Pons (tissue), 1 donor: ENCODE measurements at regions not wholly inside any gene's neighbourhood (a gene's known extent, or its start where the extent isn't known, plus 50 kb on each side); places are given as distances from the start of the nearest gene placed in this dataset.

Source experiments
- DNase-seq: peaks from one replicate; pipeline ENCODE4 v3.0.0-alpha.2; 2016; ENCODE audit warnings: low spot score

DNA sequence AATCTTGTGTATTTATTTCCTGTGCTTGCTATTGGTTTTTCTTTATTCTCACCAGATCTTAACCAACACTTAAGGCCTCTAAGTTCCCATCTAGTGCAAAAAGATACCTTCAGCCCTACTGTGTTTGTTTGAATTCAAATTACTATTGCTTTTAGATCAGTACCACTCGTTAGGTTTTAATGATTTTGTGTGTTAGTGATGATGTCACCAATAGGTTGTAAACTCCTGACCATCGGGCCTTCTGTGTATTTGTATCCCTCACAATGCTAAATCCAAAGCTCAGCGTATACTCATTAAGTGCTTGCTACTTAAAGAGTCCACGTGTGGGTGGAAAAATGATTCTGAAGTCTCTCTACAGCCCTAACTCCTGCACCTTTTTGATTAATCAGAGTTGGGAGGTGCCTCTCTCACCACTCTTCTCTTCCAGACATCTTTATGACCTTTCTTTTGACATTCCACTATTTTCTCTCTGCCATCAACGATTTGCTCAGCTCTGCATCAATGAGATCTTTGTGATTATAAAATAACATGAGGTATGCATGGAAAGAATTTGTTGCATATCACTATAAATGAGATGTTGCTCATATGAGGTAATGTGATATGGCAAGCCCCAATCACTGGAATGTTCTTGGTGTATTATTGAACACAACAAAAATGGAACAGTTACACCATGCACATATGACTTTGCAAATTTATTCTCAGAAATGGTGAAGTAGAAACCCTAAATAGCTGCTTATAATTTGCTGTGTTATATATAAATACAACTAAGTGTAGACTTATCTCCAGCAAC is 55.1 kb upstream of the LAMA2 start:
- no peak for DNase-seq

- peak; percentile 51 for DNase-seq
Measured at GRCh38 chr6:128826606-128827005, 56.3 kb upstream of the LAMA2 start.

- DNase-seq, result no peak
Measured at GRCh38 chr6:128822271-128822670, 60.7 kb upstream of the LAMA2 start.

DNA sequence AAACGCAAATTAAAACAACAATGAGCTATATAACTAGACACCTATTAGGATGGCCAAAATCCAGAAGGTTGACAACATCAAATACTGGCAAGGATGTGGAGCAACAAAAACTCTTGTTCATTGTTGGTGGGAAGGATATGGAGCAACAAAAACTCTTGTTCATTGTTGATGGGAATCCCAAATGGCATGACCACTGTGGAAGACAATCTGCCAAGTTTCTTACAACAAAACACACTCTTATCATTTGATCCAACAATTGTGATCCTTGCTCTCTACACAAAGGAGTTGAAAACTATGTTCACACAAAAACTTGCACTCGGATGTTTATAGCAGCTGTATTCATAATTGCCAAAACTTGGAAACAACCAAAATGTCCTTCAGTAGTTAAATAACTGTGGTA is 61.8 kb upstream of the LAMA2 start:
- peak; percentile 69 for DNase-seq

- no peak for DNase-seq
Measured at GRCh38 chr6:128808856-128809255, 74.1 kb upstream of the LAMA2 start.

GRCh38 chr6:128807577-128807976 is 75.4 kb upstream of the LAMA2 start:
- peak; percentile 29 for DNase-seq

- no peak for DNase-seq
Measured at GRCh38 chr6:128806261-128806660, 76.7 kb upstream of the LAMA2 start.

GRCh38 chr6:128803911-128804310 is 79.0 kb upstream of the LAMA2 start:
- peak; percentile 30 for DNase-seq

GRCh38 chr6:128801621-128802020 is 81.3 kb upstream of the LAMA2 start:
- no peak for DNase-seq

DNA sequence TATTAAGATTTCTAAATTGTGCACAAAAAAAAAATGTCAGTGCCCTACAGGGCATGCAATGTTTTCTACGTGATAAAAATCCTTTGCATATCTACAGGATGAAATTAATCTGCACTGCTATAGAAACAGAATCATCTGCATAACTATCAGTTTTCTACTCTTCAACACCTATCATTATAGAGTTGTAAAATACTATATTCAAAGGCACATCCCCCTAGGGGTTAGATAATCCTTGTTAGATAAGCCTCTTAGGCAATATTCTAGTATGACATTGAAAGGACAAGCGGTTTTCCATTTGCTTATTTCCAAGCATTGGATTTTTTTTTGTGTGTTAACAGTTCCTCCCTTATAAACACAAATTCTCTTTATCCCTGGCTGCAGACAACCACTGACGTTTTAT is 98.7 kb upstream of the LAMA2 start:
- no peak for DNase-seq

DNA sequence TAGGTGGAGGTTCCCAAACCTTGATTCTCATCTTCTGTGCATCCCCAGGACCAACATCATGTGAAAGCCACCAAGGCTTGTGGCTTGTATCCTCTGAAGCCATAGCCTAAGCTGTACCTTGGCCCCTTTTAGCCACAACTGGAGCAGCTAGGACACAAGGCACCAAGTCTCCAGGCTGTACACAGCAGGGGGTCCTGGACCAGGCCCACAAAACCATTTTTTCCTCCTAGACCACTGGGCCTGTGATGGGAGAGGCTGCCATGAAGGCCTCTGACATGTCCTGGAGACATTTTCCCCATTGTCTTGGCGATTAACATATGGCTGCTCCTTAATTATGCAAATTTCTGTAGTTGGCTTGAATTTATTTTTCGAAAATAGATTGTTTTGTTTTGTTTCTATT is 114.8 kb upstream of the LAMA2 start:
- no peak for DNase-seq

- no peak for DNase-seq
Measured at GRCh38 chr6:128767705-128768104, 115.2 kb upstream of the LAMA2 start.

GRCh38 chr6:128767150-128767549 is 115.8 kb upstream of the LAMA2 start:
- no peak for DNase-seq

DNA sequence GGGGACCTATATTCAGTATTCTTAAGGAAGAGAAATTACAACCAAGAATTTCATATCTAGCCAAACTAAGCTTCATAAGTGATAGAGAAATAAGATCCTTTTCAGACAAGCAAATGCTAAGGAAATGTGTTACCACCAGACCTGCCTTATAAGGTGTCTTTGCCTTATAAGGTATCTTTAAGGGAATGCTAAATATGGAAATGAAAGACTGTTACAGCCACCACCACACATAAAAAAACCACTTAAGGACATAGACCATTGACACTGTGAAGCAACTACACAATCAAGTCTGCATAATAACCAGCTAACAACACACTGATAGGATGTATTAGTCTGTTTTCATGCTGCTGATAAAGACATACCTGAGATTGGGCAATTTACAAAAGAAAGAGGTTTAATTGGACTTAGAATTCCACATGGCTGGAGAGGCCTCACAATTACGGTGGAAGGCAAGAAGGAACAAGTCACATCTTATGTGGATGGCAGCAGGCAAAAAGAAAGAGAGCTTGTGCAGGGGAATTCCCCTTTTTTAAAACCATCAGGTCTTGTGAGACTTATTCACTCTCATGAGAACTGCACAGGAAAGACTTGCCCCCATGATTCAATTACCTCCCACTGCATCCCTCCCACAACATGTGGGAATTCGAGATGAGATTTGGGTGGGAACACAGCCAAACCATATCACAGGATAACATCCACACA is 119.2 kb upstream of the LAMA2 start:
- DNase-seq, result no peak

DNA sequence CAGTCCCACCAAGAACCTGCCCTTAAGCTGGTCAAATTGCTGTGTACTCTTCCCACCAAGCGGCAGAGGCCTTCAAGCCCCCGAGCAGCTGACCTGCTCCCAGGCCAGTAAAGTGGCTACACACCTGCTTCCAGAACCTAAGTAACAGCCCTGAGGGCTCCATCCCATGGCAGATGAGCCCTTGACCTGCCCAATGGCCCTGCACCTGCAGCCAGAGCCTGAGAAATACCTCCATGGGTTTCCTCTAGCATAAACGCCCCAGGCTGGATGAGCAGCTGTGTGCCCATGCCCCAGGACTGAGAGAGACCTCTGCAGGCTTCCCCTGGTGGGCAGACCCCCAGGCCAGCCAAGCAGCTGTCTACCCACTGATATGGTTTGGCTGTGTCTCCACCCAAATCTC is 123.0 kb upstream of the LAMA2 start:
- DNase-seq, result no peak

DNA sequence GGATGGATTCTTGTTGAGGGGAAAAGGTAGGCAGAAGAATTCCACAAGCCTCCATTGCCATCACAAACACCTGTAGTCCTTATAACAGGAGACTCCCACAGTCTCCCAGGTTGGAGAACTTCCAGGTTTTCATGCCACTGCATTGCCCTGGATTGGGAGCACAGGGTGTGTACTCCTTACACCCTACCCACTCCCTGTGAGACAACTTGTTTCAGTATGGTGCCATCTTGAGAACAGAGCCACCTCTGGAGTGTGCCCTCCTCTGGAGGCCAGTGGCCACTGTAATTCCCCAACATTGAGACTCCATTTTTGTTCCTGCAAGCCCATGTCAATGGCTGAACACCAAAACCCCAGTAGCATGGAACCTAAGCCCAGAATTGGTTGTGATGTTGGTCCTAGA is 123.5 kb upstream of the LAMA2 start:
- DNase-seq, result no peak

DNA sequence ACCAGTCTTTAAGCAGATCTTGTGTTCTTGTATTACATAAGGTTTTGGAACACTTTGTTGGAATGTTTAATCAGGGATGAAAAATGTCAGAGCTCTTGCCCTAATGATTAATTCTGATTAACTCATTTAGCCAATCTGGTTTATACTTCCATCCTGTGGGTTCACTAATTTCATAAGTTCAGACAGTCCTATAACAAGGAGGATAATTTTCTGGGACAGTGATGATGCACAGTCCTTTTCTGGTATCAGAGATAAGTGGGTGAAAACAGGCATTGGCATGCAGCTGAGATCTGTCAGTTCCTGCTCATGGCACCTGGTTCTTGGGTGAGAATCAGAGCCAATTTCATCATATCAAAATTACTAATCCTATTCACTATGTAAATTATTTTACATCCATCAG is 125.0 kb upstream of the LAMA2 start:
- DNase-seq, result no peak

DNA sequence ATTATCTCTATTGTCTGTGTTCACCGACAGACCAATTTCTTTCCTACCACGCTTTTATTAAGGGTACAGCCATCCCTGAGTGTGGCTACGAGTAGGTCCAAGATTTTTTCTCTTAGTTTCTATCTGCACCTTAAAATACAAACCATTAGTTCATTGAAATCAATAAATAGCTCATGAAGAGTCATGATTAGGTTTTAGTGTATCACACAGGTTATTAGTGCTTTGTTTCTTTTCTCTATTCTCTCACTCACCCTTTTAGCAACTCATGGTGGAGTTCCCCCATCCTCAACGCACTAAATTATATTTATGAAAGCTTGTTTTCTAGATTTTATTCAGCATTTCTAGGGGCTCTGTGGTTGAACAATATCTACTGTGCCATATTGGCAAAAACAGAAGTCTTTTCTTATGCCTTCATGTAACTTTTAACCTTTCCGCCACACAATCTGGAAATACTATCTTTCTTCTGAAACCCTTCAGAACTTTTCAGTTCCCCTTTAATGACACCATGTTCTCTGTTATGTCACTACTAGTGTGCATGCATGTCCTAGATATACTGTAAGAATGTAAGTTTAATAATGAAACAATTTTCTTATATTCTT is 128.2 kb upstream of the LAMA2 start:
- no peak for DNase-seq

DNA sequence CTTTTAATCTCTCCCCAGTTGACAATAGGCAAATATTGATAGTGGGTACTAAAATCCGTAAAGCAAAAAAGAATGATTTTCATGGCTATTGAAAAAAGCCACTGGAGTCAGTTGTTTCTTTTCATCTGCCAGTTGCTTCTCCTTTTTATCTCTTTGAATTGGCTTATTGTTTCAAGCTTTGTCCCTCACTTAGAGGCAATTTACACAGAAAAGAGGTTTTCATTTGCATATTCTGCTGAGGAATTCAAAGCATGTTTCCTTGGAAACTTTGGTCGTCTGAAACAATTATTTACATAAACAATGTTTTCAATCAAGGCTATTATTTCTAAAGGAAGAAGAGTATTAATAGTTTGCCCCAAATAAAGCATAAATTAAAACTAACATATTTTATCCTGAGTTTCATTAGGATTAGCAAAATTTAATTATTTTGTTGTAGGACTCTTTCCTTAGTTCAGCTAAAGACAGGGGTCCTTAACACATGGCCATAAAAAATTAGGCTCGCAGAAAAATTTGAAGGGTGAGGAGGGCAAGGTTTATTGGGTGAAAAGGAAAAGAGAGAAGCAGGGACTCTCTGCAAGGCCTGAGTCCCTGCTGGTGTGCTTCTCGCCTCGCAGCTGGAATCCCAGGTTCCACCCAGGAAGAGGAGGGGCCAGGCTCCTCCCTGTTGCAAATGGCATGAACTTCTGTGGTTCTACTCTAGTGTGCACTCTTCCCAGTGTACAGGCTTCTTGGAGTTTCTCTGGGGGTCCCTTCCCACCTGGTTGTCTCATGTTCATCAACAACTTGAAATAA is 138.8 kb upstream of the LAMA2 start:
- DNase-seq, result peak; percentile 87

DNA sequence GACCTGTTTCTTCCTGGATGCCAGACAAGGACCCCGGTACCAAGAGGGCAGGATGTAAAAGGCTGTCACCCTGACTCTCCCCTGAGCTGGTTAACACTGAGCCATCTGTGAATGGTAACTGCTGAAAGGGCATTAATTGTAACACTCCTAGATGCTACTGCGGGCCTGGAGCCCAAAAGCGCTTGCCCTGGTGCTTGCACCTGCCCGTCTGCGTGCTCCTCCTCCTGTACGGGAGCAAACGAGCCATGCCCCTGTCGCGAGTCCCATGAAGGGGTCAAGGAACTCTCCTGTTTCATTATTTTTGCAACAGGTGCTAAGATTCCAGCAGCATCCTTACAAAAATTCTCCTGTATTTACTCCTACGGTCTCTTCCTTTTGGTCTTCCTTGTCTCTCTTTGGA is 140.0 kb upstream of the LAMA2 start:
- DNase-seq, result no peak

DNA sequence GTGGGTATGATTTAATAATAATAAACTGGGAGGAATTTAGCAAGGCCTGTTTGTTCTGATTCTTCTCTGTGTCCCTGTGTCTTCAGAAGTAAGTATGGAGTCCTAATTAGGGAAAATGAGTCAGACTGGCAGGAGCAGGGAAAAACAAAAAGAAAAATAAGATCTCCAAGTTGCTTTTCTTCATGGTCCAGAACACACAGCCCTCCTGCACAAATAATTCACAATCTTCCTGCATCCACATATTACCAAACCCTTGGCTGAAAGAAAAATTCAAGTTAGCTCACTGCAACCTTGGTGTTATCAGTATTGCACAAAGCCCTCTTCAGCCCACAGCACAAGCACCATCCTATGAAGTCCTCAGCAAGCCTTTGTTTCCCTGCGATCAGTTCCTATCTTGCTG is 142.0 kb upstream of the LAMA2 start:
- no peak for DNase-seq

- no peak for DNase-seq
Measured at GRCh38 chr6:128739112-128739511, 143.8 kb upstream of the LAMA2 start.

- no peak for DNase-seq
Measured at GRCh38 chr6:128738112-128738511, 144.8 kb upstream of the LAMA2 start.
